NK-92 treated with Interleukin-12 subunit alpha and Interleukin-12 subunit beta, amount 100 ng/mL, for 24 hours (cell line): ENCODE measurements at regions not wholly inside any gene's neighbourhood (a gene's known extent, or its start where the extent isn't known, plus 50 kb on each side); places are given as distances from the start of the nearest gene placed in this dataset.
A peak's percentile ranks its signal among the peaks of the same experiment; 100 is the strongest.

Experiments used
- DNase-seq: peaks from one replicate; lab custom pipeline; 2025; lab: John Stamatoyannopoulos, UW

DNA sequence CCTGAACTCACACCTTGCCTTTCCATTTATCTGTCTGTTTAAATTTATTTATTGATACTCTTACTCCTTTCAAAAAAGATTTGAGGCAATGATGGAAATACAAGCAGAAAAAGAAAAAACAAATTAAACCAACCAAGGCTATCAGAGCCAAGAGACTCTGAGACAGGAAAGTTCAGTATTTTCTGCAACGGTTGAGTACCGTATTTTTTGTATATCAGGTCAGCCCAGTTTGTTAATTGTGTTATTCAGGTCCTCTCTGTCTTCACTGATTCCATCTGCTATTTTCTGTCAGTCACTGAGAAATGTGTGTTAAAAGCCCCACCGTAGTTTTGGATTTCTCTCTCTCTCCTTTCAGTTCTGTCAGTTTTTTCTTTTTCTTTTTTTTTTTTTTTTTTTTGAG, 134.5 kb upstream of the SMIM23 start:
- DNase-seq = no peak

- DNase-seq = no peak
These were observed 130.7 kb upstream of the SMIM23 start for GRCh38 chr5:171654881-171655280.

- no peak for DNase-seq
These were observed 128.1 kb upstream of the SMIM23 start for GRCh38 chr5:171657473-171657872.

DNA sequence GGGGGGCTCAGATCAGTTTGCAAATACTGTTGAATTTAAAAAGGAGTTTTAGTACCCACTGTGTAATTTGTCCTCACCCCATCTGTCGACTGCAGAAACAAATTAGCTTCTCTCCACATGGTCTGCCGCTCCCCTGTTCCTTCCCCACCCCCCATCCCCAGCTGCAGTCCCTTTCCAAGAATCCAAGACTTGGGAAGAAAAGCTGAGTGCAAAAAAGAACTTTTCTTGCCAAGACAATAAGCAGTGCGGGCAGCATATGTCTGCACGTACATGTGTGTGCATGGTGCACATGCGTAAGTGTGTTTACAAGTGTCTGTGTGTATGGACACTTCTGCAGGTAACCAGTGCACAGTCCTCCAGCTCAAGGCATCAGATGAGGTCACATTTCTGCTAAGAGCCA, 125.7 kb upstream of the SMIM23 start:
- no peak for DNase-seq

- DNase-seq = peak; percentile 8
These were observed 125.2 kb upstream of the SMIM23 start for GRCh38 chr5:171660434-171660833.

DNA sequence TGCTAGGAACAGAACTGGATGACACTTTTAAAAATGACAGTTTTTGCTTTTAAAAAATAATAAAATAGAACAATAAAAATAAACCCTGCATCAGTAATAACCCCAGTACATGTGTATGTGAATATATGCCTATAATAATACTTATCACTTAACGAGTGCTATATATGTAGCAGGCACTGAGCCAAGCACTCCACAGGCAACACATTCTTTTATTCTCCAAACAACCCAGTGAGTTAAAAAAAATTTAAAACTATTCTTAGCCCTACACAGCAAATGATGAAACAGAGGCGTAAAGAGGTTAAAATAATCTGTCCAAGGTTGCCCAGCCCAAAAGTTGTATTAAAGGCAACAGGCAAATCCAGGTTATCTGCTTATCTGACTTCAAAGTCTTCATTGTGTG, 124.5 kb upstream of the SMIM23 start:
- DNase-seq = no peak

DNA sequence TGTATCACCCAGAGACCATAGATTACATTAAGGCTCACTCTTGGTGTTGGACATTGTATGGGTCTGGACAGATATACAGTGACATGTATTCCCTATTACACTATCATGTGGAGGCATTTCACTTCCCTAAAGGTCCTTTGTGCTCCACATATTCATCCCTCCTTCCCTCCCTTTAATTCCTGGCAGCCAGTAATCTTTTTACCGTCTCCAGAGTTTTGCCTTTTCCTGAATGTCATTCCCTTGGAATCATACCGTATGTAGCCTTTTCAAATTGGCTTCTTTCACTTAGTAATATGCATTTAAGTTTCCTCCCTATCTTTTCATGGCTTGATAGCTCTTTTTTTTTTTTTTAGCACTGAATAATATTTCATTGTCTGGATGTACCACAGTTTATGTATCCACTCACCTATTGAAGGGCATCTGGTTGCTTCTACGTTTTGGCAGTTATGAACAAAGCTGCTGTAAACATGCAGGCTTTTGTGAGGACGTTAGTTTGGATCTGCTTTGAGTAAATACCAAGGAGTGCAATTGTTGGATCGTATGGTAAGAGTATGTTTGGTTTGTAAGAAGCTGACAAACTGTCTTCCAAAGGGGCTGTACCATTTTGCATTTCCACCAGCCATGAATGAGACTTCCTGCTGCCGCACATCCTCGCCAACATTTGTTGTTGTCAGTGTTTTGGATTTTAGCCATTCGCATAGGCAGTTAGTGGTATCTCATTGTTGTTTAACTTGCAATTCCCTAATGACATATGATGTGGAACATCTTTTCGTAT, 122.1 kb upstream of the SMIM23 start:
- DNase-seq = no peak

DNA sequence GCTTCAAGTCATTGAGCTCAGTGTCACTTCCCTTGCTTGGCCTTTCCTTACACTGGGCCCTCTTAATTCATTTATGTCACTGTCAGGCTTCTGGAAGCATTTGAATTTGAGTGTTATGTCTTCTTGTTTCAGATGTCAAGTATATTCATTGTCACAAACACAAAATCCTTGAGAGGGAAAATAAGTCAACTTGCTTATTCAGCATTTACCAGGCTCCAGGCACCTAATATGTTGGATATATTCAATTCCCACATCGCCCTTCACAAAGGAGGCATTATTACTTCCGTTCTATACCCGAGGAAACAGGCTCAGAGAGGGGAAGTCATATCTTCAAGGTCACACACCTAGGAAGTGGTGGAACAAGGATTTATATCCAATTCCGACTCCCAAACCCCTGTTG, 121.1 kb upstream of the SMIM23 start:
- no peak for DNase-seq

DNA sequence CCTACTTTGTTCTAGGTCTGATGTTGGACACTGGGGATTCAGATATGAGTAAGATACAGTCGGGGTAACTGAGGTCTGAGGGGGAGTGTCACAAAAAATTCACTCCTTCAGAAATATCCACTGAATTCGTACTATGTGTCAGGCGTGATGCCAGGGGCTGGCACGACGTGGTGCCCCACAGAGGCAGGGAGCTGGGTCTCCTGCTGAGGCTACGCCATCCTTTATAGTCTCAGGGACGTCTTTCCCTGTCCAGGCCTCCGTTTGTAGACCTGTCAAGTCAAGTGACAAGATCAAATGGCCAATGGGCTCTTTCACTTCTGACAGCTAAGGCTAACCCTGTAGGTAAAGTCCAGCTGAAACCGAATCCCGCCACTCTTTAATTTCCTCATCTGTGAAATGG, 118.8 kb upstream of the SMIM23 start:
- DNase-seq = no peak

DNA sequence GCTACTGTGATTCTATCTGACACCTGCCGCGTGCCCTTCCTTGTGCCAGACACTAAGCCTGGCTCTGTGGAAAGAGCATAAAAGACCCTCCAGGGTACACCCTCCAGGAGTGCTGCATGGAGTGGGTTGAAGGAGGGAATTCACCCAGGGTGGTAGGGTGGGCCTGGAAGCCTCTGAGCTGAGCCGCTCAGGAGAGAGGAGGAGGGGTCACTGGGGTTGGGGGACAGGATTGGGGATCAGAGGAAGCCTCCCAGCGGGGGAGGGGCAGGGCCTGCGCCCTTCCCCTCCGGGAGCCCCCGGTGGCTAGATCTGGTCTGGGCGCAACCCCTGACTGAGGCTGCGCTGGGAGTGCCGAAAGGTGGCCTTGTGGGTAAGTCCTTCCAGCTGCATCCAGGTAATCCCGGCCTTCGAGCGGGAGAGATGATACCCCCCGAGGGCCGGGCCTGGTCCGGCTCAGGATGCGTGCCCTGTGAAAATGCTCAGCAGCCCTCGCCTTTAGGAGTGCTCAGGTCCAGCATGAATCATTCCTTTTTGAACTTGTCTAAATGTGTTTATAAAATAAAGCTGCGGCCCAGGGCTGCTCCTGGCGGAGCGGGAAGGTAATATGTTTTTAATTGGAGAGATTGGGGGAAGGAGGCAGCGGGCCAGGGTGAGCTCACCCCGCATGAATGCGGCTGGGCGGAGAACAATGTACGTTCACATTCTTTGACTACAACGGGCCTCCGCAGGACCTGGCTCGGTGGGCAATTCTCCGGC, 118.1 kb upstream of the SMIM23 start:
- no peak for DNase-seq

DNA sequence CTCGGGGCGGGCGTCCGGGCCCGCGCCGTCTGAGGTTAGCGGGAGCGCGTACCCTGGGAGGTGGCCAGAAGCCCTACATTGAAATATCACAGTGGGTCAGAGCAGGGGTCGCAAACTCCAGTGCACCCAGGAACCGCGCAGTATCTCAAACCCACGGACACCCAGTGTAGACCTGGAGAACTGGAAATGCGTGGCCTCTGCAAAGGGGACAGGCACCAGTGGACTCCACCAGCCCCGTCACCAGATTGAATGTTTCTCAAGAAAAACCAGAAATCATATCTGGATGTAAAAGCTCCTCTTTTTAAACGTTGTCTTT, 117.6 kb upstream of the SMIM23 start:
- DNase-seq = no peak

- DNase-seq = no peak
These were observed 116.0 kb upstream of the SMIM23 start for GRCh38 chr5:171669571-171669970.

DNA sequence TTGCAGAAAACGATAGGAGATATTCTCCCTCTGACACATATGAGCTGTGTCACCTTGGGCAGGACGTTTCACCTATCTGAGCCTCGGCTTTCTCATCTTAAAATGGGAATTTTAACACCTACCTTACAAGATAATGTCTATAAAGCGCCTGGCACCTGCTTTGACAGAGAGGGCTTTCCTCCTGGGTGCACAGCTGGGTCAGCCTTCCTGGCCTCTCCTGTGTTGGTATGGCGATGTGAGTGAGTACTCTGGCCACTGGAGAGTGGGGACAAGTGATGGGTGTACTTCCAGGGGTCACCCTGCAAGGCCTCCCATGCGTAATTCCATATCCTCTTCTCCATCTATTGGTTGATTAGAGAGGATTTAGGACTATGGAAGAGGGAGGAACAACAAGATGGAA, 113.1 kb upstream of the SMIM23 start:
- DNase-seq = no peak

GRCh38 chr5:171673328-171673727, 112.3 kb upstream of the SMIM23 start:
- no peak for DNase-seq

DNA sequence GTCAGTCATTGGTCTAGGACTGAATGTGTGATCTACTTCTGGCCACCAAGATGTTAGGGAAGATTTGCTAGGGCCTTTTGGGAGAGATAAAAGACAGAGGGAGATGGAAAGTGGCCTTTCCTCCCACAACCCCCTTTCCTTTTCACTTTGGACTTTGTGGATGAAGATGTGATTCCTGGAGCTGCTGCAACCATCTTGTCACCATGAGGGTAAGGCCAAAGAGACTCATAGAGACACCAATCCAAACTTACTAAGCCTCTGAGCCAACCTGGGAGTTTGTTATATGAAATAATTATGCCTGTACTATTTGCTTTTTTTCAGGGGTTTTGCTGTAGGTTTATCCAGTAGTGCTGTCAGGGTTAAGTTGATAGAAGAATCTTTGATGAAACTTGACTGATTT, 111.8 kb upstream of the SMIM23 start:
- no peak for DNase-seq

- no peak for DNase-seq
These were observed 110.1 kb upstream of the SMIM23 start for GRCh38 chr5:171675511-171675910.

DNA sequence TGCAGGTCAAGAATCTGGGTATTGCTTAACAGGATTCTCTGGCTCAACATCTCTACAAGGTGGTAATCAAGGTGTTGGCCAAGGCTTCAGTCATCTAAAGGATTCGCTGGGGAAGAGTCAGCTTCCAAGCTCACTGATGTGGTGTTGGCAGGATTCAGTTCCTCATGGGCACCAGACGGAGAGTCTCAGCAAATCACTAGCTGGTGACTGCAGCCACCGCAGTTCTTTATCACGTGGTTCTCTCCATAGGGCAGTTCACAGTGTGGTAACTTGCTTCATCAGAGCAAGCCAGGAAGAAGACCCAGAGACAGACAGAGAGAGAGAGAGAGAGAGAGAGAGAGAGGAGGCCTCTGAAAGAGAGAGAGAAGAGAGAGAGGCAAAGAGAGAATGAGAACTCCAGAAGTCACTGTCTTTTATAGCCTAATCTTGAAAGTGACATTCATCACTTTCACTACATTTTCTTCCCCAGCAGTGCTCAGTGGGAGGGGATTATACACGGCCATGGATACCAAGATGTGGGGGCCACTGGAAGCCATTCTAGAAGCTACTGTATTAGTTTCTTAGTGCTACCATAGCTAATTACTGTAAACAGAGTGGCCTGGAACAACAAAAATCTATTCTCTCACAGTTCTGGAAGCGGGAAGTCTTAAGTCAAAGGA, 109.2 kb upstream of the SMIM23 start:
- no peak for DNase-seq

- DNase-seq = no peak
These were observed 107.0 kb upstream of the SMIM23 start for GRCh38 chr5:171678646-171679045.

DNA sequence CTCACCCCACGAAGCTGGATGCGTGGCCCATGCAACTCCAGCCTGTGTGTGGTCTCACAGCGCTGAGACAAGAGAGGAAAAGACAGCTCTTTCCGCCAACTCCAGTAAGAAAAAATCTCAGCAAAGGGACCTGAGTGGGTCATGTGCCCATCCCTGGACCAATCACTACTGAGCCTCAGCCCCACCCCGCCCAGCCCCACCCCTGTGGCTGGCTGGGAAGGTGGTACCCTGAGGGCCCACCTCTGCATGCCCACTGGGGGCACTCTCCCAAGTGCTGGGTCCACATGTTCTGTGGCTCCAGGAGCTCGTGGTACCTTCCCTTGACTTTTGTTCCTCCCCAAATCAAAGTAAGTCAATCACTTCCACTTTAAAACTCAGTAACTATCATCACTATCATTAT, 105.1 kb upstream of the SMIM23 start:
- no peak for DNase-seq

DNA sequence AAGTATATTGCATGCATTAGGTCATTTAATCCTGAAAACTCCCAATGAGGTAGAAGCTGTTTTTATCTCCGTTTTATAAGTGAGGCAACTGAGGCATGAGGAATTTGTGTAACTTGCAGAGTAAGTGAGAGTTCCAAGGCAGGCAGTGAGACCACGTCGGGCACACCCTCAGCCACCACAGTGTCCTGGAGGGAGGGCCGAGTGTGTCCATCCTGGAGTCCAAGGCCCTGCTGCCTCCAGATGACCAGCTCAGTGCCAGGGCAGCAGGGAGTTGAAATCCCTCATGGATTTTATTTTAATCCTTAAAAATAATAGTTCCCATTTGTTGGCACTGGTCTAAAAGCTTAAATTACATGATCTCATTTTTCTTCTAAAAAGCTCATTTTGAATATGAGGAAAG, 104.6 kb upstream of the SMIM23 start:
- DNase-seq = no peak

DNA sequence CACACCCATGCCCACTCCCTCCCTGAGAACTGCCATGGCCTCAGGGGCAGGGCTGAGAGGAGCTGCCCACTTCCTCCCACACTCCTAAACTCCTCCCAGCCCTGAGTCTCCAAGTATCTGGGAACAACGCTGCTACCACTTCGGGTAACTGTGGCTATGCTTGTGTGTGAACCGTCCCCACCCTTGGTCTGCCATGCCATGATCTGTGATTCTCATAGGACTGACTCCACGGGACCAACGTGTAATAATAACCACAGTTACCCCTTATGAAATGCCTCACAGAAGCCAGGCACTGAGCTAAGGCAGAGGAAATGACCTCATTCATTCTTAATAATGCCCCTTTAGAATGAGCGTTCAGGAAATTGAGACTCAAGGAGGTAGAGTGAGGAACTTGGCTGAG, 103.9 kb upstream of the SMIM23 start:
- DNase-seq = no peak

- no peak for DNase-seq
These were observed 102.8 kb upstream of the SMIM23 start for GRCh38 chr5:171682801-171683200.

DNA sequence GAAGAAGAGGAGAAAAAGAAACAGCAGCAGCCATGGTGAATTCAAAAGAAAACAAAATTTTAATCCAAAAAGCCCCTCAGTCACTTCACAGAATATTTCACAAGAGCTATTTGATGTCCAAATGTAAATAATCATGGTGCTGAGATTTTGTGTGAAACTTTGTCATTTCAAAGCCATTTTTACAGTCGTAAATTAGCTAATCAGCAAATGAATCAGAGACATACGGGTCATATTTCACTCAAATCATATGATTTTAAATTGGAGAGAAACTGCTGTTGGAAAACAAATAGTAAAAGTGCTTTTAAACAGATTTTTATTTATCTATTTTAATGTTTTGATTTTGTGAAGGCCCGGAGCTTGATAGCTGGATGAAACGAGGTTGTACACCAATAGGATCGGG, 101.4 kb upstream of the SMIM23 start:
- no peak for DNase-seq
